BLaER1 treated with 17β-estradiol and CSF1 and Interleukin-3, amounts not matched to agents 10 nM and 100 nM (cell line): ENCODE measurements at regions not wholly inside any gene's neighbourhood (a gene's known extent, or its start where the extent isn't known, plus 50 kb on each side); places are given as distances from the start of the nearest gene placed in this dataset.
A peak's percentile ranks its signal among the peaks of the same experiment; 100 is the strongest.

ENCODE experiments used
- H3K27ac ChIP-seq, 11 experiments: shearing (Covaris generic); formaldehyde crosslinking; 2 replicates each; pipeline ENCODE4 v1.8.1; 2022
- H3K27me3 ChIP-seq, 11 experiments: shearing (Covaris generic); formaldehyde crosslinking; 2 replicates each; pipeline ENCODE4 v1.8.1; 2022
- H3K36me3 ChIP-seq, 11 experiments: shearing (Covaris generic); formaldehyde crosslinking; 2 replicates each; pipeline ENCODE4 v1.8.1; 2022
- H3K4me1 ChIP-seq, 10 experiments: shearing (Covaris generic); formaldehyde crosslinking; 2 replicates each; pipeline ENCODE4 v1.8.1; 2022
- H3K4me2 ChIP-seq, 11 experiments: shearing (Covaris generic); formaldehyde crosslinking; 2 replicates each; pipeline ENCODE4 v1.8.1; 2022
- H3K4me3 ChIP-seq, 10 experiments: shearing (Covaris generic); formaldehyde crosslinking; 2 replicates each; pipeline ENCODE4 v1.8.1; 2022
- H3K9ac ChIP-seq, 11 experiments: shearing (Covaris generic); formaldehyde crosslinking; 2 replicates each; pipeline ENCODE4 v1.8.1; 2022
- H3K9me3 ChIP-seq, 11 experiments: shearing (Covaris generic); formaldehyde crosslinking; replicated peaks in 1 of 11; 2 replicates each; pipeline ENCODE4 v1.8.1; 2022
- H4K20me1 ChIP-seq, 11 experiments: shearing (Covaris generic); formaldehyde crosslinking; 2 replicates each; pipeline ENCODE4 v1.8.1; 2022
- Cebpa-rat ChIP-seq, 11 experiments: shearing (Covaris generic); IDR thresholded peaks; 2 replicates each; pipeline ENCODE4 v1.8.1; 2022

DNA sequence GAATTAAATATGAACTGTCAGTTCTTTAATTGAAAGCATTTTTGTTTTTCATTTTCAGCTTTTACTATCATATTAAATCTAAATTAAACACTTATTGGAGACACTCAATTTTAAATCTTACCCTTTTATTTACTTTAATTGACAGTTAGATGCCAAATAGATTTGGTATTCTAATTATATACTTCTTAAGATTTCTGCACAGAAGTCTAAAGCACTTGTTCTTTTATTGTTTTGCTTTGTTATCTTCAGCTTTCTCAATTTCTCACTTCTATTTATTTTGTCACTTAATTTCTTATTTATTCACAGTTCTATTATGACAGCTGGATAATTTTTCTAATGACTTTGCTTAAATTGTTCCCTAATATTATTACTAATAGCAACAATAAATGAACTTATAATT, 1397.3 kb upstream of the MIR17HG start:
- no peaks in the 10 kb centered on the region for H3K4me1 ChIP-seq
- H3K36me3 ChIP-seq, result no peaks in the 10 kb centered on the region
- H3K9ac ChIP-seq, result no peak overlapping the region
- H4K20me1 ChIP-seq, result no peaks in the 10 kb centered on the region
- H3K27me3 ChIP-seq, result no peaks in the 10 kb centered on the region
- peaks cover 0 to 6% (median 0%) of the 10 kb centered on the region in 11 experiments; a peak in 3 of 22 replicates for H3K9me3 ChIP-seq
- no peak overlapping the region for H3K4me2 ChIP-seq
- TF ChIP-seq Cebpa-rat (IDR thresholded peaks at IDR 0.05), result no peak
- no peak overlapping the region for H3K27ac ChIP-seq
- H3K4me3 ChIP-seq, result no peak overlapping the region

DNA sequence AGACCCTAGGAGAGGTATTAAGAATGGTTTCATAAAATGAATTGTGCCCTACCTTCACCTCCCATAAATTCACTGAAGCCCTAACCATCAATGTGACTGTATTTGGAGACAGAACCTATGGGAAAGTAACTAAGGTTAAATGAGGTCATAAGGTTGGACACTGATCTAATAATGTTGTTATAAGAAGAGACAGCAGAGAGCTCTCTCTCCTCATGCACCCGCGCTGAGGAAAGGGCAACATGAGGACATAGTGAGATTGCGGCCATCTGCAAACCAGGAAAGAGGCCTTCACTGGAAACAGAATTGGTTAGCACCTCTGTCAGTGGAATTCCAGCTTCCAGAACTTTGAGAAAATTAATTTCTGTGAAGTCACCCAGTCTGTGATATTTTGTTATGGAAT, 1396.1 kb upstream of the MIR17HG start:
- H3K4me2 ChIP-seq, result no peak overlapping the region
- no peak for TF ChIP-seq Cebpa-rat (IDR thresholded peaks at IDR 0.05)
- H3K9ac ChIP-seq, result no peak overlapping the region
- H3K27ac ChIP-seq, result no peak overlapping the region
- no peaks in the 10 kb centered on the region for H3K4me1 ChIP-seq
- H3K4me3 ChIP-seq, result no peak overlapping the region
- no peaks in the 10 kb centered on the region for H3K36me3 ChIP-seq
- H3K27me3 ChIP-seq, result no peaks in the 10 kb centered on the region
- peaks cover 0 to 7% (median 0%) of the 10 kb centered on the region in 11 experiments; a peak in 3 of 22 replicates for H3K9me3 ChIP-seq
- H4K20me1 ChIP-seq, result no peaks in the 10 kb centered on the region

DNA sequence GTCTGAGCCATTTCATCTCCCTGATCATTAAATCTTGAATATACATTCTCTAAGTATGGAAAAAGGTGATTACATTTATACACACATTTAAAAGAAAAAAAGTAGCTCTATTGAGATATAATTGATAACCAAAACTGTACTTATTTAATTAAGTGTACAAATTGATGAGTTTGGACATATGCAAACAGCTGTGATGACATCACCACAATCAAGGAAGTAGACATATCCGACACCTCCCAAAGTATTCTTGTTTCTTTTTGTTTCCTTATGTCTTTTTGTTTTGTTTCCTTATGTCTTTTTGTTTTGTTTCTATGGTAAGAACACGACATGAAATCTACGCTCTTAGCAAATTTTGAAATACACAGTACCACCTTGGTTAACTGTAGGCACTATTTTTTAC, 1393.9 kb upstream of the MIR17HG start:
- H4K20me1 ChIP-seq, result no peaks in the 10 kb centered on the region
- H3K4me3 ChIP-seq, result no peak overlapping the region
- no peak overlapping the region for H3K4me2 ChIP-seq
- no peaks in the 10 kb centered on the region for H3K4me1 ChIP-seq
- no peaks in the 10 kb centered on the region for H3K36me3 ChIP-seq
- peaks cover 0 to 7% (median 0%) of the 10 kb centered on the region in 11 experiments; a peak in 3 of 22 replicates for H3K9me3 ChIP-seq
- no peak overlapping the region for H3K27ac ChIP-seq
- no peak overlapping the region for H3K9ac ChIP-seq
- TF ChIP-seq Cebpa-rat (IDR thresholded peaks at IDR 0.05), result no peak
- H3K27me3 ChIP-seq, result no peaks in the 10 kb centered on the region

DNA sequence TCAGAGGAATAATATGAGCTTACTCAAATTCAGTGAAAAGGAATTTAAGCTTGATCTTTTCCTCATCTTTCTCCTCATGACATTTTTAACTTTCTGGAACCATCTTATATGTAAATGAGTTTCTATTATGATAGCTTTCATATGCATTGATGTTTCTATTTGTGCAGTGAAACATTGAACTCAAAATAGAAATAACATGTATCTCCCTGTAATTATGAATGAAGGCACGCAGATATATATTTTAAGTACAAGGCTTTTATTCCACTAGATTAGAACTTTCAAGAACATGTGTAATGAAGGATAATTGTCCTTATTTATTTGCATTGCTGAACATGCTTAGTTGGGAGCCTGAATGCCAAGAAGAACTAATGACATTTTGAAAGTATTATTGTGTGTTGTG, 1391.7 kb upstream of the MIR17HG start:
- H3K27me3 ChIP-seq, result no peaks in the 10 kb centered on the region
- no peaks in the 10 kb centered on the region for H3K4me1 ChIP-seq
- H3K4me3 ChIP-seq, result no peak overlapping the region
- no peaks in the 10 kb centered on the region for H3K36me3 ChIP-seq
- no peak overlapping the region for H3K27ac ChIP-seq
- no peak overlapping the region for H3K4me2 ChIP-seq
- H4K20me1 ChIP-seq, result no peaks in the 10 kb centered on the region
- TF ChIP-seq Cebpa-rat (IDR thresholded peaks at IDR 0.05), result no peak
- H3K9me3 ChIP-seq, result peaks cover 0 to 7% (median 0%) of the 10 kb centered on the region in 11 experiments; a peak in 3 of 22 replicates
- no peak overlapping the region for H3K9ac ChIP-seq

DNA sequence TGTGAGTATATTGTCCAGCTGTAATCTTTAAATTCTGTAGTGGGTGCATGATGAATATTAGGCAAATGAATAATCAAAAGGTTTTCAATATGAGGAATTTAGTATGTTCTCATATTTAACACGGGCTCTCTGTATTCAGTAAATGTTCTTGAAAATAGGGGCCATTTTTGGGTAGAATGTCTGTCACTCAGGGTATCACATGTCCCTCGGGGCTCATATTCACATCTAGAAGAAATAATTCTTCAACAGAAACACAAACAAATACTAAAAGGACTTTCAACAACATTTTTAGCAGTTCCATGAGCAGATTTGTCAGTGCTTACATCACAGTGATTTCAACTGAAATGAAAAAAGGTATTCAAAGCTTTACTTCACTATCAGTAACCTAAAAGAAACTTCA, 1388.4 kb upstream of the MIR17HG start:
- H3K27me3 ChIP-seq, result no peaks in the 10 kb centered on the region
- H3K4me1 ChIP-seq, result peaks cover 0 to 5% (median 0%) of the 10 kb centered on the region in 10 experiments; a peak in 2 of 20 replicates
- H3K27ac ChIP-seq, result no peak overlapping the region
- H3K4me3 ChIP-seq, result no peak overlapping the region
- TF ChIP-seq Cebpa-rat (IDR thresholded peaks at IDR 0.05), result no peak
- H3K36me3 ChIP-seq, result no peaks in the 10 kb centered on the region
- peaks cover 0 to 7% (median 0%) of the 10 kb centered on the region in 11 experiments; a peak in 3 of 22 replicates for H3K9me3 ChIP-seq
- no peaks in the 10 kb centered on the region for H4K20me1 ChIP-seq
- H3K4me2 ChIP-seq, result no peak overlapping the region
- no peak overlapping the region for H3K9ac ChIP-seq

DNA sequence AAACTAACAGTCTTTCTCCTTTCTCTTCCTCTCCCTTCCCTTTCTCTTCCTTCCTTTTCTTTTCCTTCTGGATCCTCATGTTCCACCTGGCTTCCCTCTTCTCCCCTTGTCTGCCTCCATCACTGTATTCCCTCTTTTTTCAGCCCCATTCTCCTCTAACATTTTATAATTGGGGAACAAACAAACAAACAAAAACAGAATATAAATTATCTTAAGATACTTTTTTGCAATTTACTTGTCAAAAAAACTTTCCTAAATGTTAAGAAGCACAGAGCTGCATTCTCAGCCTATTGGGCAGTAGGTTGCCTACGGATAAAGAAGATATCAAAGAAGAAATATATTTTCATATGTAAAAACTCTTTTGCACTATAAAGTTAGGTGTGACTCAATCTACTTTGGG, 1382.2 kb upstream of the MIR17HG start:
- H3K4me1 ChIP-seq, result peaks cover 0 to 21% (median 0%) of the 10 kb centered on the region in 10 experiments; a peak in 5 of 20 replicates
- no peaks in the 10 kb centered on the region for H3K27me3 ChIP-seq
- TF ChIP-seq Cebpa-rat (IDR thresholded peaks at IDR 0.05), result no peak
- H3K4me2 ChIP-seq, result no peak overlapping the region
- H3K9me3 ChIP-seq, result no peaks in the 10 kb centered on the region
- no peaks in the 10 kb centered on the region for H4K20me1 ChIP-seq
- no peak overlapping the region for H3K4me3 ChIP-seq
- H3K27ac ChIP-seq, result no peak overlapping the region
- no peaks in the 10 kb centered on the region for H3K36me3 ChIP-seq
- no peak overlapping the region for H3K9ac ChIP-seq

DNA sequence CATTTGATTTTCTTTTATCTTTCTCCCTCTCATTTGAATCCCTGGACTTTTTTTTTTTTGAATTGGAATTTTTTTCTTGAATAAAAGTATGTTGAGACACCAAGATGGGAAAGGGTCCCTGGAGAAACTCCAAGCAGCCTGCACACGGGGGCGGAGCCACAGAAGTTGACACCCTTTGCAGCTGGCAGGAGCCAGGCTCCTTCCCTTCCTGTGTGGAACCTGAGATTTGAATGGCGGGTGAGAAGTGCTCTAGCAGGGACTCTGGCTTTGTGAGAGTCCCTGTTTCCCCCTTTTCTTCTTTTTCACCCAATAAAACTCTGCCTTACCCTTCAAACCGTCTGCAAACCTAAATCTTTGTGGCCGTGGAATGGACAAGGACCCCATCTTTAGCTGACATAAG, 1381.0 kb upstream of the MIR17HG start:
- H3K4me3 ChIP-seq, result no peak overlapping the region
- H3K9me3 ChIP-seq, result peaks cover 0 to 1% (median 0%) of the 10 kb centered on the region in 11 experiments; a peak in 2 of 22 replicates
- H3K9ac ChIP-seq, result no peak overlapping the region
- H3K27me3 ChIP-seq, result no peaks in the 10 kb centered on the region
- H3K4me1 ChIP-seq, result peaks cover 0 to 21% (median 0%) of the 10 kb centered on the region in 10 experiments; a peak in 5 of 20 replicates
- H3K4me2 ChIP-seq, result no peak overlapping the region
- TF ChIP-seq Cebpa-rat (IDR thresholded peaks at IDR 0.05), result no peak
- no peaks in the 10 kb centered on the region for H4K20me1 ChIP-seq
- H3K36me3 ChIP-seq, result no peaks in the 10 kb centered on the region
- H3K27ac ChIP-seq, result no peak overlapping the region

DNA sequence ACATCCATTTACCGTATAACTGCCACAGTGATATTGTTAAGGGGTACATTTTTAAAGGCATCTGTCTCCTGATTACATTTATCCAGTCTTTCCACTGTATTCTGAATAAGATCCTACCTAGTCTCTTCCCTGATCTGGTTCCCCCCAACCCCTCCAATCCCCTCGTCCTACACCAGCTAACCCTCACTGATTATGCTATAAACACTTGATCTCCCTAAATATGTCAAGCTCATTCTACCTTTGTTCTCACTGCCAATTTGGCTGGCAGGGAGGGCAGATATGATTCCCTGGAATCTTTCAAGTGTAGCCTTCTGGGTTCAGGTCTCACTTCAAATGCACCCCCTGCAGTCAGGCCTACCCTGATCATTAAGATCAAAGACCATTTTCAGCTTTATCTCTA, 1379.8 kb upstream of the MIR17HG start:
- no peak overlapping the region for H3K4me3 ChIP-seq
- no peak for TF ChIP-seq Cebpa-rat (IDR thresholded peaks at IDR 0.05)
- H3K36me3 ChIP-seq, result no peaks in the 10 kb centered on the region
- no peaks in the 10 kb centered on the region for H3K27me3 ChIP-seq
- H4K20me1 ChIP-seq, result no peaks in the 10 kb centered on the region
- no peak overlapping the region for H3K27ac ChIP-seq
- H3K4me2 ChIP-seq, result no peak overlapping the region
- H3K4me1 ChIP-seq, result peaks cover 0 to 21% (median 0%) of the 10 kb centered on the region in 10 experiments; a peak in 5 of 20 replicates
- H3K9ac ChIP-seq, result no peak overlapping the region
- H3K9me3 ChIP-seq, result peaks cover 0 to 11% (median 0%) of the 10 kb centered on the region in 11 experiments; a peak in 2 of 22 replicates

DNA sequence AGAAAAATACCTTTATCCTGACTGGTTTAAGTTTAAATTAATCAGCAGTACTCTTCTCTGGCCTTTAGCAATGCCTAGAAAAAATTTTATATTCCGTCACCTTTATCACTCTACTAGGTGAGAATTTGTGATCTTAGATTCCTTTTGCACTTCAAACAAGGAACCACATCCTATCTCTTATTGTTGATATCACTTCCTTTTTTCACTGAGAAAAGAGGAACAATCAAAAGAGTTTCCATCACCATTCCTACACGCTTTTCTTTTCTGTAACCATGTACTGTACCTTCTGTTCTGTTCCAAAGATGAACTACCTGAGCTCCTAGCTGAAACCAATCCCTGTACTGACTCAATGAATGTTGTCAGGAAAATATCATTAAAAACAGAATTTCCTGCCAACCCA, 1379.0 kb upstream of the MIR17HG start:
- H3K4me2 ChIP-seq, result peak overlapping the region in 2 of 11 experiments; percentile 7 to 15; a peak in 2 of 22 replicates
- no peaks in the 10 kb centered on the region for H4K20me1 ChIP-seq
- no peak for TF ChIP-seq Cebpa-rat (IDR thresholded peaks at IDR 0.05)

DNA sequence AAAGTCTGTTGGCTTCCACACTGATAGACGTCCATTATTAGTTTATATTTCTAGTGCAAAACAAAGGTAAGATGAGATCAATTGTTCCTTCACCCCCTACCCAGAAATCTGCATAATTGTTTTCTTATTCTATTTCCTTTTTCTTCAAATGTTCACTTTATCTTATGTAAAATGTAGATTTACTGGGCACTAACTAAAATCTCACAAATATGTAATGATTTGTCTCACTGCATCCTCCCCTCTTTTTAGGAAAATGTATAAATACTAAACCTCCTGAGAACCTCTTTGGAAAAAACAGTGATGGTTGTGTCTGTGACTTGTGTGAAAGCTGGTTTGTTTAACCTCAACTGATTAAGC, 1377.2 kb upstream of the MIR17HG start:
- peaks cover 0 to 14% (median 0%) of the 10 kb centered on the region in 10 experiments; a peak in 4 of 20 replicates for H3K4me1 ChIP-seq
- no peaks in the 10 kb centered on the region for H4K20me1 ChIP-seq
- TF ChIP-seq Cebpa-rat (IDR thresholded peaks at IDR 0.05), result no peak
- H3K27ac ChIP-seq, result no peak overlapping the region
- H3K36me3 ChIP-seq, result no peaks in the 10 kb centered on the region
- H3K9me3 ChIP-seq, result peaks cover 0 to 11% (median 0%) of the 10 kb centered on the region in 11 experiments; a peak in 2 of 22 replicates
- no peak overlapping the region for H3K4me2 ChIP-seq
- H3K9ac ChIP-seq, result no peak overlapping the region
- no peak overlapping the region for H3K4me3 ChIP-seq
- no peaks in the 10 kb centered on the region for H3K27me3 ChIP-seq

More for the DNA sequence above, 1379.0 kb upstream of the MIR17HG start:
- Histone ChIP-seq H3K9me3 (peaks cover 0 to 11% (median 0%) of the 10 kb centered on the region in 11 experiments; a peak in 2 of 22 replicates), H3K9ac (no peak overlapping the region), H3K4me3 (no peak overlapping the region), H3K36me3 (no peaks in the 10 kb centered on the region), H3K27ac (no peak overlapping the region), H3K4me1 (peaks cover 0 to 21% (median 0%) of the 10 kb centered on the region in 10 experiments; a peak in 5 of 20 replicates), H3K27me3 (no peaks in the 10 kb centered on the region)
